Testis (tissue), 2 donors: ENCODE measurements at regions not wholly inside any gene's neighbourhood (a gene's known extent, or its start where the extent isn't known, plus 50 kb on each side); places are given as distances from the start of the nearest gene placed in this dataset.

Experiments
- DNase-seq: peaks from one replicate; pipeline ENCODE4 v3.0.0-alpha.2; 2019
- H3K27ac ChIP-seq, 2 donors: fragments of 200-600 bp; sonication (generic); one replicate each; pipeline ENCODE4 v1.5.1; 2019
- H3K27me3 ChIP-seq: fragments of 200-600 bp; sonication (generic); one replicate; pipeline ENCODE4 v1.5.1; 2019
- H3K36me3 ChIP-seq: fragments of 200-600 bp; sonication (generic); one replicate; pipeline ENCODE4 v1.5.1; 2017; ENCODE audit warnings: low read depth; ENCODE audit errors: missing control alignments
- H3K4me1 ChIP-seq: fragments of 200-600 bp; sonication (generic); one replicate; pipeline ENCODE4 v1.5.1; 2019
- H3K4me3 ChIP-seq, 2 donors: fragments of 200-600 bp; sonication (generic); one replicate each; pipeline ENCODE4 v1.5.1; 2017 to 2019
- H3K9me3 ChIP-seq: fragments of 200-600 bp; sonication (generic); one replicate; pipeline ENCODE4 v1.5.1; 2017
- POLR2A ChIP-seq: fragments of 450-650 bp; IDR thresholded peaks from one replicate; pipeline ENCODE4 v1.6.1; 2017; ENCODE audit warnings: antibody characterized with exemption, mild to moderate bottlenecking, moderate library complexity
- WGBS, 2 donors: methylation state at CpG; one replicate each; pipeline ENCODE4 v1.1.5; 2018; 5-methylcytosine and 5-hydroxymethylcytosine counted together
- intact Hi-C: fragments of 100-400 bp; cut with DNase I; formaldehyde crosslinking; loops from one replicate; pipeline ENCODE4 v1.15.1; 2023; ENCODE audit warnings: low total_unique reads
- TF ChIP-seq, protein P1 (sequence below), 3 experiments: fragments of 450-650 bp in 2 of 3; fragments of 200-600 bp in 1 of 3; sonication (generic) in 1 of 3; IDR thresholded peaks; one replicate each; pipeline ENCODE4 v1.5.1; 2016 to 2019; ENCODE audit warnings: antibody characterized with exemption in 3 of 3, mild to moderate bottlenecking in 2 of 3, moderate library complexity in 1 of 3

DNA sequence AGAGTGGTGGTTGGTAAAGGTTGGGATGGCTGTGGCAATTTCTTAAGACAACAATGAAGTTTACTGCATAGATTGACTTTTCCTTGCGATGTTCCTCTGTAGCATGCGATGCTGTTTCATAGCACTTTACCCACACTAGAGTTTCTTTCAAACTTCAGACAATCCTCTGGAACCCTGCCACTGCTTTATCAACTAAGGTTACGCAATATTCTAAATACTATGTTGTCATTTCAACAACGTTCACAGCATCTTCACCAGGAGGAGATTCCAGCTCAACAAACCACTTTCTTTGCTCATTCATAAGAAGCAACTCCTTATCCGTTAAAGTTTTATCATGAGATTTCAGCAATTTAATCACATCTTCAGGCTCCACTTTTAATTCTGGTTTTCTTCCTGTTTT is 161.2 kb upstream of the NRSN1 start:
- no peaks in the 10 kb centered on the region for H3K27me3 ChIP-seq
- no peaks in the 10 kb centered on the region for H3K9me3 ChIP-seq
- 46 to 53% methylated on average over 5 of the region's 5 CpGs for WGBS, 2 donors
- H3K36me3 ChIP-seq, result no peaks in the 10 kb centered on the region
- H3K4me1 ChIP-seq, result no peaks in the 10 kb centered on the region
- no peak overlapping the region for H3K4me3 ChIP-seq
- no peak overlapping the region for H3K27ac ChIP-seq
- intact Hi-C loops, result no loop called here
- TF ChIP-seq, protein P1, sequence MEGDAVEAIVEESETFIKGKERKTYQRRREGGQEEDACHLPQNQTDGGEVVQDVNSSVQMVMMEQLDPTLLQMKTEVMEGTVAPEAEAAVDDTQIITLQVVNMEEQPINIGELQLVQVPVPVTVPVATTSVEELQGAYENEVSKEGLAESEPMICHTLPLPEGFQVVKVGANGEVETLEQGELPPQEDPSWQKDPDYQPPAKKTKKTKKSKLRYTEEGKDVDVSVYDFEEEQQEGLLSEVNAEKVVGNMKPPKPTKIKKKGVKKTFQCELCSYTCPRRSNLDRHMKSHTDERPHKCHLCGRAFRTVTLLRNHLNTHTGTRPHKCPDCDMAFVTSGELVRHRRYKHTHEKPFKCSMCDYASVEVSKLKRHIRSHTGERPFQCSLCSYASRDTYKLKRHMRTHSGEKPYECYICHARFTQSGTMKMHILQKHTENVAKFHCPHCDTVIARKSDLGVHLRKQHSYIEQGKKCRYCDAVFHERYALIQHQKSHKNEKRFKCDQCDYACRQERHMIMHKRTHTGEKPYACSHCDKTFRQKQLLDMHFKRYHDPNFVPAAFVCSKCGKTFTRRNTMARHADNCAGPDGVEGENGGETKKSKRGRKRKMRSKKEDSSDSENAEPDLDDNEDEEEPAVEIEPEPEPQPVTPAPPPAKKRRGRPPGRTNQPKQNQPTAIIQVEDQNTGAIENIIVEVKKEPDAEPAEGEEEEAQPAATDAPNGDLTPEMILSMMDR (IDR thresholded peaks at IDR 0.05), result no peak
- TF ChIP-seq POLR2A, result no peak
- DNase-seq, result no peak

- TF ChIP-seq, protein P1 (IDR thresholded peaks at IDR 0.05), result no peak
- TF ChIP-seq POLR2A, result no peak
- WGBS, 2 donors, result 91 to 97% methylated on average over 1 of the region's 1 CpG
- DNase-seq, result no peak
- Histone ChIP-seq H3K9me3 (no peaks in the 10 kb centered on the region), H3K27ac (no peak overlapping the region), H3K4me3 (no peak overlapping the region), H3K36me3 (no peaks in the 10 kb centered on the region), H3K27me3 (no peaks in the 10 kb centered on the region), H3K4me1 (no peaks in the 10 kb centered on the region)
- intact Hi-C loops, result no loop called here
Observed at GRCh38 chr6:23969344-23969743, 156.7 kb upstream of the NRSN1 start.

DNA sequence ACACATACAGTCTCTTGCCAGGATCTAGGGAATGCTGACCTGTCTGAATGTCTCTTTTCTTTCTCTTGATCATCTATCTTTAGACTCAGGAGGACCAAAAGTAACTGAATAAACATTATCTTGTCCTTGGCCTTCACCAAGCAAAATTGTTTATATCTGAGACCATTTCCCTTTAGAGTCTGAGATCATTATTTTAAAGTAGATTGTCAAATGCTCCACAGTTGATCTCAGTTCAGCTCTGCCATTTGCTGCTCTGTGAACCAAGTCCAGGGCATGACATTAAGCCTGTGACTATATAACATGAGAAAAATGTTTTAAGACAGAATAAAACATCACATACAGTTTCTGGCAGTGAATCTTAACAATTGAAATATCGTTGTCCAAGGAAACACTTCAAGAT is 148.3 kb upstream of the NRSN1 start:
- no peaks in the 10 kb centered on the region for H3K27me3 ChIP-seq
- H3K4me1 ChIP-seq, result no peaks in the 10 kb centered on the region
- TF ChIP-seq POLR2A, result no peak
- TF ChIP-seq, protein P1 (IDR thresholded peaks at IDR 0.05), result no peak
- no peak overlapping the region for H3K4me3 ChIP-seq
- no peak for DNase-seq
- intact Hi-C loops, result no loop called here
- WGBS, 2 donors, result 15 to 61% methylated on average over 1 of the region's 1 CpG
- no peak overlapping the region for H3K27ac ChIP-seq
- no peaks in the 10 kb centered on the region for H3K36me3 ChIP-seq
- H3K9me3 ChIP-seq, result no peaks in the 10 kb centered on the region

DNA sequence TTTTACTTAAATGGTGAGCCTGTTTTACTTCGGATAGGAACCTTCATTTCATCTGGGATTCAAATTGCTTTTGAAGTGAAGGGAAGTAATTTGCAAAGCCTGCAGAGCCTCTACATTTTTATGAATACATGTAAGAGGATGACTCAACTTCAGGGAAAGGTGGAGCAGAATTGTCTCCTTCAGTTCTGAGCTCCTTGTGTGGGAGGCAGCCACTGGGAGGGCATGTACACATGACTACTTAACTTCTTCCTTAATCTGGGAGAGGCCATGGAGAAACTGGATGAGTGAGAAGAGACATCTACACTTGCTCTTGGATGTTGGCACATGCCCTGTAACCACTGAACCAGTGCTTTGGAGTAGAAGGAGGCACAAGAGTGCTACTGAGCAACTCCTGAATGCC is 145.1 kb upstream of the NRSN1 start:
- WGBS, 2 donors, result 91 to 96% methylated on average over 1 of the region's 1 CpG
- Histone ChIP-seq H3K4me3 (no peak overlapping the region), H3K36me3 (no peaks in the 10 kb centered on the region), H3K27ac (no peak overlapping the region), H3K27me3 (no peaks in the 10 kb centered on the region), H3K4me1 (no peaks in the 10 kb centered on the region), H3K9me3 (no peaks in the 10 kb centered on the region)
- no peak for DNase-seq
- intact Hi-C loops, result no loop called here
- no peak for TF ChIP-seq POLR2A
- TF ChIP-seq, protein P1 (IDR thresholded peaks at IDR 0.05), result no peak

DNA sequence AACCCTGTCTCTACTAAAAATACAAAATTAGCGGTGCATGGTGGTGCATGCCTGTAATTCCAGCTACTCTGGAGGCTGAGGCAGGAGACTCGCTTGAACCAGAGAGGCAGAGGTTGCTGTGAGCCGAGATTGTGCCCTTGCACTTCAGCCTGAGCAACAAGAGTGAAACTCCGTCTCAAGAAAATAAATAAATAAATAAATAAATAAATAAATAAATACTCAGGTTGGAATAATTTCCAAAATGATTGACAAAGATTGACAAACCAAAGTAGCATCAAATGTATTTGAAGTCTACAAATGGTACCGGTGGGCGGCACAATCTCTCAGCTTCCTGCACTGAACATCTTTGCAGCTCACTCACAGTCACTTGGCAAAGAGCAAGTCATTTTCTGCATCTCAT is 144.1 kb upstream of the NRSN1 start:
- no peak for TF ChIP-seq POLR2A
- TF ChIP-seq, protein P1 (IDR thresholded peaks at IDR 0.05), result no peak
- WGBS, 2 donors, result 88 to 97% methylated on average over 6 of the region's 6 CpGs
- H3K36me3 ChIP-seq, result no peaks in the 10 kb centered on the region
- no peak for DNase-seq
- no peaks in the 10 kb centered on the region for H3K27me3 ChIP-seq
- no peaks in the 10 kb centered on the region for H3K9me3 ChIP-seq
- intact Hi-C loops, result no loop called here
- no peaks in the 10 kb centered on the region for H3K4me1 ChIP-seq
- H3K4me3 ChIP-seq, result no peak overlapping the region
- no peak overlapping the region for H3K27ac ChIP-seq
